ENCODE measurements at regions not wholly inside any gene's neighbourhood (a gene's known extent, or its start where the extent isn't known, plus 50 kb on each side); places are given as distances from the start of the nearest gene placed in this dataset.

GRCh38 chr6:149153693-149154092 is 163.8 kb upstream of the TAB2 start:
- no peak for TF ChIP-seq CTCF (IDR thresholded peaks at IDR 0.05; ENCODE audit: low read depth, low read length)
- DNase-seq (ENCODE audit: low read depth in 2 of 2) = no peak
- H3K4me3 ChIP-seq (replicated peaks in 1 of 2; ENCODE audit: low read depth in 2 of 2, low read length in 2 of 2) = no peak overlapping the region

GRCh38 chr6:149154261-149154821 is 163.2 kb upstream of the TAB2 start:
- peak in 1 of 2 donors; percentile 17 for DNase-seq (ENCODE audit: low read depth in 2 of 2)
- no peak overlapping the region for H3K4me3 ChIP-seq (replicated peaks in 1 of 2; ENCODE audit: low read depth in 2 of 2, low read length in 2 of 2)
- no peak for TF ChIP-seq CTCF (IDR thresholded peaks at IDR 0.05; ENCODE audit: low read depth, low read length)

DNA sequence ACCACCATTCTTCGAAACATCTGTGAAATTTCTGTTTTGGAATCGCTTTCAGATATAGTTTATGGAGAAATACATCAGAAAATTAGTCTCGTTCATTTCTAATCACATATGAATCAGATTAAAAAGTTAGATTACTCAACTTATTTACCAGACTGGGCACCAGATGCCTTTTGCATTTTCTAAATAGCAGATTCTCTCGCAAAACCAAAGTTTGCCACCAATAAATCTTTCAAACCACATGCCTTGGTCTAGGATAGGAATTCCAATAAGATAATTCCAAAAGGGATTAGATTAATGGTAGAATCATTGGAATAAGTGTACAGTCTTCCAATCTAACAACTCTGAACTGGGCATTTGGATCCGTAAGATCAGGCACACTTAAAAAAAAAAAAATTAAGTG is 160.4 kb upstream of the TAB2 start:
- no peak overlapping the region for H3K4me3 ChIP-seq (replicated peaks in 1 of 2; ENCODE audit: low read depth in 2 of 2, low read length in 2 of 2)
- TF ChIP-seq CTCF (IDR thresholded peaks at IDR 0.05; ENCODE audit: low read depth, low read length) = no peak
- DNase-seq (ENCODE audit: low read depth in 2 of 2) = no peak

DNA sequence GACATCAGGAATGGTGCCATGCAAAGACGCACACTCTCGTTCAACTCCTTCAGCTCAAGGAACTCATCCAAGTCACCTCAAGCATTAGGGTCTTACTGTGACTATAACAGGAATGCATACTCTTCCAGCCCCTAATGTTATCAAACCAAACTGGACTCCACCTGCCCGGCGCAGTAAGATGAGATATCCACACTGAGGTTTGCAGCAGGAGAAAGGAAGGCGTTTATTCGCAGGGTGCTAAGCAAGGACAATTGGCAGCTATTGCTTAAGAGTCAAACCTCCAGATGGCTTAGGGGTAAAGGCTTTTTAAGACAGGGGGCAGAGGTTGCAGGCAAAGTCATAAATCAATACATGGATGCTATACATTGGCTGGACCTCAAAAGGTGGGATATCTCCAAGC is 159.4 kb upstream of the TAB2 start:
- DNase-seq (ENCODE audit: low read depth in 2 of 2) = no peak
- TF ChIP-seq CTCF (IDR thresholded peaks at IDR 0.05; ENCODE audit: low read depth, low read length) = no peak
- no peak overlapping the region for H3K4me3 ChIP-seq (replicated peaks in 1 of 2; ENCODE audit: low read depth in 2 of 2, low read length in 2 of 2)

GRCh38 chr6:149160943-149161342 is 156.6 kb upstream of the TAB2 start:
- no peak for TF ChIP-seq CTCF (IDR thresholded peaks at IDR 0.05; ENCODE audit: low read depth, low read length)
- no peak for DNase-seq (ENCODE audit: low read depth in 2 of 2)
- H3K4me3 ChIP-seq (replicated peaks in 1 of 2; ENCODE audit: low read depth in 2 of 2, low read length in 2 of 2) = no peak overlapping the region

DNA sequence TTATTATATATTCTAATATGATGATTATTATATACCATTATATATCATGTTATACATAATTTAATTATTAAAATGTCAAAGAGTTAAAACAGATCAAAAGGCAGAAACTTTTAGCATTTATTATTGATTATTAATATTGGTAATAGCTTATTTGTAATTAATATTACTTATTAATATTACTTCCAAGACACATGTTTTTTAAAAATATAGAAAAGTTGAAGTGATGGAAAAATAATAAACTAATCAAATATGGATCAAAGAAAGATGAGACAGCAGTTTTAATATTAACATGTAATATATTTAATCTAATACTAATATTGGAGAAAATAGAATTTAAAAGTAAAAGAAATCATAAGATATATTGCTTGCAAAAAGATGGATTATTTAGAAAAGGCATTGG is 154.6 kb upstream of the TAB2 start:
- H3K4me3 ChIP-seq (replicated peaks in 1 of 2; ENCODE audit: low read depth in 2 of 2, low read length in 2 of 2) = no peak overlapping the region

More for the DNA sequence above, 154.6 kb upstream of the TAB2 start:
- no peak for TF ChIP-seq CTCF (IDR thresholded peaks at IDR 0.05; ENCODE audit: low read depth, low read length)
- DNase-seq (ENCODE audit: low read depth in 2 of 2) = no peak

All from cardiac fibroblast (primary cell).